ENCODE measurements at regions not wholly inside any gene's neighbourhood (a gene's known extent, or its start where the extent isn't known, plus 50 kb on each side); places are given as distances from the start of the nearest gene placed in this dataset.
"Not testable (repeated sequence)": the region's sequence is repeated elsewhere in the genome, so short reads cannot be mapped to it uniquely, and the experiment has no call there.

- no peaks in the 10 kb centered on the region for H3K4me1 ChIP-seq (ENCODE audit: control insufficient read depth, extremely low read depth, insufficient read depth, low read length)
- H2AFZ ChIP-seq (ENCODE audit: control insufficient read depth, low read length) = no peak overlapping the region
- H4K20me1 ChIP-seq (ENCODE audit: control insufficient read depth, extremely low read depth, insufficient read depth, low read length) = no peaks in the 10 kb centered on the region
- no peaks in the 10 kb centered on the region for H3K27me3 ChIP-seq (ENCODE audit: control insufficient read depth, extremely low read depth, insufficient read depth, low read length)
- H3K36me3 ChIP-seq (ENCODE audit: control insufficient read depth in 2 of 2, extremely low read depth in 1 of 2, insufficient read depth in 2 of 2, low read length in 2 of 2) = no peaks in the 10 kb centered on the region
- H3K4me3 ChIP-seq (ENCODE audit: control insufficient read depth in 2 of 3, extremely low read depth in 1 of 3, insufficient read depth in 2 of 3, low read depth in 1 of 3, low read length in 3 of 3) = no peak overlapping the region
- H3K27ac ChIP-seq (ENCODE audit: control insufficient read depth, insufficient read depth, low read length) = no peak overlapping the region
- H3K9me1 ChIP-seq (ENCODE audit: control insufficient read depth, extremely low read depth, insufficient read depth, low read length) = no peaks in the 10 kb centered on the region
- FAIRE-seq = no peak
- no peaks in the 10 kb centered on the region for H3K79me2 ChIP-seq (ENCODE audit: control insufficient read depth, insufficient read depth, low read length)
- no peak for DNase-seq (ENCODE audit: low read depth, low spot score)
- no peaks in the 10 kb centered on the region for H3K9me3 ChIP-seq (ENCODE audit: control insufficient read depth, low read depth, low read length)
- no peak overlapping the region for H3K4me2 ChIP-seq (ENCODE audit: control insufficient read depth, extremely low read depth, insufficient read depth, low read depth, low read length)
- dilution Hi-C loops (cut with MboI; ENCODE audit: extremely low pct_ligation_motif_present, low sequenced_read_pairs) = no loop called here
- TF ChIP-seq CTCF (optimal IDR thresholded peaks at IDR 0.05 in 1 of 3, IDR thresholded peaks at IDR 0.05 in 1 of 3, conservative IDR thresholded peaks at IDR 0.05 in 1 of 3; ENCODE audit: extremely low read depth in 1 of 3, insufficient read depth in 2 of 3, low read length in 3 of 3) = no peak
- TF ChIP-seq EZH2 (IDR thresholded peaks at IDR 0.05; ENCODE audit: low read length) = no peak
- H3K9ac ChIP-seq (ENCODE audit: control insufficient read depth, extremely low read depth, insufficient read depth, low read length) = no peak overlapping the region
Observed at GRCh38 chr11:98300719-98301118, 720.0 kb upstream of the CNTN5 start.

GRCh38 chr11:98307827-98308491, 712.8 kb upstream of the CNTN5 start:
- H3K9me1 ChIP-seq (ENCODE audit: control insufficient read depth, extremely low read depth, insufficient read depth, low read length) = no peaks in the 10 kb centered on the region
- dilution Hi-C loops (cut with MboI; ENCODE audit: extremely low pct_ligation_motif_present, low sequenced_read_pairs) = no loop called here
- H4K20me1 ChIP-seq (ENCODE audit: control insufficient read depth, extremely low read depth, insufficient read depth, low read length) = no peaks in the 10 kb centered on the region
- no peak overlapping the region for H3K27ac ChIP-seq (ENCODE audit: control insufficient read depth, insufficient read depth, low read length)
- FAIRE-seq (no peak), DNase-seq (ENCODE audit: low read depth, low spot score) (no peak)
- H3K4me2 ChIP-seq (ENCODE audit: control insufficient read depth, extremely low read depth, insufficient read depth, low read depth, low read length) = no peak overlapping the region
- H3K4me3 ChIP-seq (ENCODE audit: control insufficient read depth in 2 of 3, extremely low read depth in 1 of 3, insufficient read depth in 2 of 3, low read depth in 1 of 3, low read length in 3 of 3) = no peak overlapping the region
- H3K27me3 ChIP-seq (ENCODE audit: control insufficient read depth, extremely low read depth, insufficient read depth, low read length) = no peaks in the 10 kb centered on the region
- H2AFZ ChIP-seq (ENCODE audit: control insufficient read depth, low read length) = no peak overlapping the region
- no peaks in the 10 kb centered on the region for H3K36me3 ChIP-seq (ENCODE audit: control insufficient read depth in 2 of 2, extremely low read depth in 1 of 2, insufficient read depth in 2 of 2, low read length in 2 of 2)
- TF ChIP-seq EZH2 (IDR thresholded peaks at IDR 0.05; ENCODE audit: low read length) (no peak), CTCF (optimal IDR thresholded peaks at IDR 0.05 in 1 of 3, IDR thresholded peaks at IDR 0.05 in 1 of 3, conservative IDR thresholded peaks at IDR 0.05 in 1 of 3; ENCODE audit: extremely low read depth in 1 of 3, insufficient read depth in 2 of 3, low read length in 3 of 3) (no peak)
- no peaks in the 10 kb centered on the region for H3K4me1 ChIP-seq (ENCODE audit: control insufficient read depth, extremely low read depth, insufficient read depth, low read length)
- no peaks in the 10 kb centered on the region for H3K9me3 ChIP-seq (ENCODE audit: control insufficient read depth, low read depth, low read length)
- no peaks in the 10 kb centered on the region for H3K79me2 ChIP-seq (ENCODE audit: control insufficient read depth, insufficient read depth, low read length)
- no peak overlapping the region for H3K9ac ChIP-seq (ENCODE audit: control insufficient read depth, extremely low read depth, insufficient read depth, low read length)

GRCh38 chr11:98330306-98330705, 690.4 kb upstream of the CNTN5 start:
- H3K4me3 ChIP-seq (ENCODE audit: control insufficient read depth in 2 of 3, extremely low read depth in 1 of 3, insufficient read depth in 2 of 3, low read depth in 1 of 3, low read length in 3 of 3); FAIRE-seq; H3K27ac ChIP-seq (ENCODE audit: control insufficient read depth, insufficient read depth, low read length); H3K27me3 ChIP-seq (ENCODE audit: control insufficient read depth, extremely low read depth, insufficient read depth, low read length); H3K36me3 ChIP-seq (ENCODE audit: control insufficient read depth in 2 of 2, extremely low read depth in 1 of 2, insufficient read depth in 2 of 2, low read length in 2 of 2); H2AFZ ChIP-seq (ENCODE audit: control insufficient read depth, low read length); dilution Hi-C loops (cut with MboI; ENCODE audit: extremely low pct_ligation_motif_present, low sequenced_read_pairs); H3K9ac ChIP-seq (ENCODE audit: control insufficient read depth, extremely low read depth, insufficient read depth, low read length); DNase-seq (ENCODE audit: low read depth, low spot score); H4K20me1 ChIP-seq (ENCODE audit: control insufficient read depth, extremely low read depth, insufficient read depth, low read length); H3K9me1 ChIP-seq (ENCODE audit: control insufficient read depth, extremely low read depth, insufficient read depth, low read length); H3K4me2 ChIP-seq (ENCODE audit: control insufficient read depth, extremely low read depth, insufficient read depth, low read depth, low read length); H3K9me3 ChIP-seq (ENCODE audit: control insufficient read depth, low read depth, low read length); H3K4me1 ChIP-seq (ENCODE audit: control insufficient read depth, extremely low read depth, insufficient read depth, low read length); H3K79me2 ChIP-seq (ENCODE audit: control insufficient read depth, insufficient read depth, low read length): not testable (repeated sequence)
